8988T (cell line): ENCODE measurements at regions not wholly inside any gene's neighbourhood (a gene's known extent, or its start where the extent isn't known, plus 50 kb on each side); places are given as distances from the start of the nearest gene placed in this dataset.

ENCODE experiments used
- DNase-seq: peaks from one replicate; pipeline ENCODE4 v3.0.0; 2011

DNA sequence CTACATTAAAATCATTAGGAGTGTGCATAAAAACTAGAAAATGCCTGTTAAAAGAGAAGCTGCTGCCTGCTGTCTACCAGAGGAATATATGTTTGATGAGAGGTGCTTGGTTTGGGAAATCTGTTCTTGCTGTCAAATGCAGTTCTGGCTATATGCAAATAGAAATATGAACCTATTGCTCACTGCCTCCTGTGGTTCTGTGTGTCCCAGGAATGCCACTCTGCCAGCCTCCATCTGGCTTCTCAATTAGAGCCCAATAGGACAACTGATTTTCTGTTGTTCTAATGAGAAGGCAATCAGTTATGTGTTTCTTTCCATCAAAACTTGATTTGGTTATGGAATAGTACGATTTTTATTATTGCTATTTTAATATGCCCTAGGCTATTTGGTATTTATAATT is 759.7 kb downstream of the HDGFL1 start:
- no peak for DNase-seq

GRCh38 chr6:23330632-23331031 is 761.3 kb downstream of the HDGFL1 start:
- no peak for DNase-seq

GRCh38 chr6:23334360-23334759 is 765.0 kb downstream of the HDGFL1 start:
- DNase-seq, result no peak

GRCh38 chr6:23335894-23336293 is 766.5 kb downstream of the HDGFL1 start:
- DNase-seq, result no peak

DNA sequence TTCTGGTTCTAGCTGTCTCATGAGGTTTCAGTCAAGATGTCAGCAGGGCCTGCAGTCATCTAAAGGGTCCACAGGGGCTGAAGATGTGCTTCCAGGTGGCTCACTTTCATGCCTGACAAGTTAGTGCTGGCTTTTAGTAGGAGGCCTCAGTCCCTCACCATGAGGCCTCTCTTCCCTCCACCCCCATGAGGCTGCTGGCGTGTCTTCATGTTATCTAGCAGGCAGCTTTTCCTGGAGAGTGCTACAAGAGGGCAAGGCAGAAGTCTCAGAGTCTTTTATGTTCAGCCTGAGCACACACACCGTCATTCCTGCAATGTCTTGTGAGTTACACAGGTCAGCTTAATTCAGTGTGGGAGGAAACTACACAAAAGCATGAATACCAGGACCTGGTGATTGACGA is 769.9 kb downstream of the HDGFL1 start:
- DNase-seq, result no peak

DNA sequence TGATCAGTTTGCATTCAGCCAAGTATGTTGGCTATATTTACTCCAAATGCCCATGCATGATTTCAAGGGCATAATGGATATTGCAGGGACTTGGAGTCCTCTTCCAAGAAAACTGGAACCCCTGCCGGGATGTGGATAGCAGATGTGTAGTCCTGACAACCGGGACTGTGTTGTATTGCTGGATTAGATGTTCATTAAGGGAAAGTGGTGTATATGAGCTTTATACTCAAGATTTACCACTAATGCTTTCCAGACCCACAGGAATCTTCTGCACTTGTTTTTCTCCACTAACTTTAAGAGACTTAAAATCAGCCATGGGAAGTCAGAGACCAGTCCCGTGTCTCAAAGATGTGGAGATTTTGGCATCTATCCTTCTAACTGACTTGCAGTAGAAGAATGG is 770.9 kb downstream of the HDGFL1 start:
- DNase-seq, result no peak

DNA sequence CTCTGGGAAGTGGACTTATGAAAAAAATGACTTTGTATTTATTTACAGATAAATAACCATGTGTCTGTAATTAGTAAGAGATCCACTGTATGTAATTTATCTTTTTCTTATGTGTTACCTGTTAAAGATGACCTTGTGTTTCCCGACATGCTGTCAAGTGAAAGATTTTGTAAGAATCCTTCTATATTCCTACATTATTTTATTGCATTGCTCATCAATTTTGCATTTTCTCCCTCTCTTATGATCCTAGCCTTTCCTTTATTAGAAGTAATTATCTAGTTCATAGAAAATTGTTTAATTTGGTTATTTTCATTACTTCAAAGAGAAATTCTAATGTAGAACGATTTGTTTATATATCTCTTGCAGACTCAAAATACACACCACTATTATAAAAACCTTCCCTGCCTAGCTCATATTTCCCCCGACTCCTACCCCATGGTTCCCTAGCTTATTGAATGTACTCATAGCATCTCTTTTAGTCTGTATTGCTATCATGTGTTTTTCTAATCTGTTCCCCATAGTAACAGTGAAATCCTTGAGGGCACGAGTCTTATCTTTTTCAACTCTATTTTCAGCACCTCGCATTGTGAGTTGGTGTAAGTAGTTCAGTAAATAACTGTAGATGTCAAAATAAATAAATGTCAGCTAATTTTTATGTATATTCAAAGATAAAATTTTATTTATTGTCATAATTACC is 774.4 kb downstream of the HDGFL1 start:
- no peak for DNase-seq

- DNase-seq, result no peak
Observed at GRCh38 chr6:23348185-23348584, 777.8 kb upstream of the NRSN1 start.

- DNase-seq, result no peak
Observed at GRCh38 chr6:23349521-23350147, 776.4 kb upstream of the NRSN1 start.

DNA sequence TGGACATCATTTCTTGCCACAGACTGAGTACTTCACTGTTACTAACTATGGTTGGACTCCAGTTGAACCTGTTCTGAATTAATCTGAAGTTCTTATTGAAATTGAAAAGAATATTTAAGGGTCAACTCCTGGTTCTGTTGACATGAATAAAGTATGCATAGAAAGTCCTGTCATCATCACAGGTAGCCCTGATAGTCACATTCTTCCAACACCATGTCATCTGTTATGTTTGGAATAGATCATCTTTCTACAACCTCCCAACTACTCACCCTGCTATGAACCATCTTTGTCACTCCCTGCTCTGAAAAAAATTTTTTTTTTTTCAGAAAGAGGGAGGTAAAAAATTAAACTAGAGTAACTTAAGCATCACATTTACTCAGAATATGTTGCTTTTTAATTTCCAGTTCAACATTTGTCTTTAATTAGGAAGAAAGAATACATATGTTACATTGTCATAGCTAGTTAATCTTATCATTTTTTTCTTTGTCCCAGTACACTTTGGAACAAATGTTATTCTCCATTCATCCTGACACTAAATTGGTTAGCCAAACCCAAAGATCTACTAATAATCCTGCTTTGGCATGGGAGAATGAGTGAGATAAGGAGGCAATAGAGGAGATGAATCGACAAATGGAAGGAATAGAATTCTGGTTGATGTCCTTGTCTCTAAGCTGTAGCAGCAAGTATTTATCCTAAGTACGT is 775.1 kb upstream of the NRSN1 start:
- DNase-seq, result no peak

- no peak for DNase-seq
Observed at GRCh38 chr6:23354004-23354403, 772.0 kb upstream of the NRSN1 start.

- DNase-seq, result no peak
Observed at GRCh38 chr6:23357185-23357766, 768.7 kb upstream of the NRSN1 start.

DNA sequence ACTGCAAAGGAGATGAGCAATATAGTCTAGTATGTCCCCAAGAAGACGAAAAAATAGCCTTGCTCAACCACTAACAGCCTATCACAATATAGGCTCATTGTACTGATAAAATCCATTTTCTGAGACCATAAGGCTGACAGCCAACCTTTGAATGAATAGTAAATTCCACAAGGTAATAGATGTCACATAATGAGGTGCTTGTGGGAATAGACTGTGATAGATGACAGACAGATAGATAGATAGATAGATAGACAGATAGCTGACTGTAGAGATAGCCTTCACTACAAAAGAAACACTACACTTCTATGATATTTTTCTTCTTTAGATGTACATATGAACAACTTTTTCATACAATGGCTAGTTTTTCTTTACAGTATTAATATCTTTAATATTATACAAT is 760.3 kb upstream of the NRSN1 start:
- no peak for DNase-seq

- DNase-seq, result no peak
Observed at GRCh38 chr6:23367311-23367710, 758.7 kb upstream of the NRSN1 start.

- DNase-seq, result no peak
Observed at GRCh38 chr6:23368557-23368956, 757.5 kb upstream of the NRSN1 start.

DNA sequence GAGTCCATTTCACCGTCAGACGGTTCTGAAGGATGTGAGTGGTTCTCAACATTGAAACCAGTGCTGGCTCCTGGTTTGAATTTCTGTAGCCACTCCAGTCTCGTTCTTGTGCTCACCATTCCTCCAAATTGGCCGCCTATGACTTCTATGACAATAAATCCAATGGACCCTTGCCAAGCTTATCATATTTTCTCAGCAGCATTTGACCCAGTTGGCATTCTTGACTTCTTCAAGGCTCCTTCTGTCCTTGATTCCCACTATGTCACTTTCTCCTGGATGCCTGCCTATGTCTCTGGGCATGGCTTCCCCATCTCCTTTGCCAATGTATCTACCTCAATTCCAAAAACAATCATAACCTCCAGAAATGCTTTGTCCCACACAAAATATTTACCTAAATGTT is 756.0 kb upstream of the NRSN1 start:
- DNase-seq, result no peak

DNA sequence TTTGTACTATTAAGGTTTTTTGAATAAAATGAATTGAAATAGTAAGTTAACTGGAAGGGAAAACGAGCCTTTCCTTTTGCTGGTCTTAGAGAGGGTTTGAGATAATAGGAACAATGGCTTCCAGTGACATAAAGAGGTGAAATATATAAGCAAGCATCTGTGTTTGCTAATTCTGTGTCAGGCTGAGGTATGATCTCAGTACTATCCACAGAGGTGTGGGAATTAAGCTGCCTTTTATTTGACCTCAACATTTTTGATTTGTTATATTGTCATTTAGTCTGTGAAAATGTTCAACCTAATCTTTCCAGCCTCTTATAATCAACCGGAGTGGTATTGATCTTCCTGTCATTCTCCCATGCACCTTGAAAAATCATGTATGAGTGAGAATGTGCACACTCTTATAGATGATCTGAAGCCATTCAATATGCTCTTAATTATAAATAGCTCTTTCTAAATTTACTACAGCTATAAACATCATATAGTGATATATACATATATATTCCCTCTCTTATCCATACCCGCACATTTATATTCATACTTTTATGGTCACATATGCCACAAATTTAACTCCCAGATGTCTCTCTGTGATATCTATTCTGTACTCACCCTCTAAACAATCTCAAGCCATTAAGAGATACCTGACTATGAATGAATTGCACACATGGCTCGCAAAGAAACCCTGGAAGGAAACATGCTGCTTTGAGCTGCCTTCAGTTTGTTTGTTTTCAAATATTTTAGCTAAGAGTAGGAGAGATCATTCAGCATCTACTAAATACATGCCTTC is 754.7 kb upstream of the NRSN1 start:
- no peak for DNase-seq

- DNase-seq, result no peak
Observed at GRCh38 chr6:23377830-23378229, 748.2 kb upstream of the NRSN1 start.

DNA sequence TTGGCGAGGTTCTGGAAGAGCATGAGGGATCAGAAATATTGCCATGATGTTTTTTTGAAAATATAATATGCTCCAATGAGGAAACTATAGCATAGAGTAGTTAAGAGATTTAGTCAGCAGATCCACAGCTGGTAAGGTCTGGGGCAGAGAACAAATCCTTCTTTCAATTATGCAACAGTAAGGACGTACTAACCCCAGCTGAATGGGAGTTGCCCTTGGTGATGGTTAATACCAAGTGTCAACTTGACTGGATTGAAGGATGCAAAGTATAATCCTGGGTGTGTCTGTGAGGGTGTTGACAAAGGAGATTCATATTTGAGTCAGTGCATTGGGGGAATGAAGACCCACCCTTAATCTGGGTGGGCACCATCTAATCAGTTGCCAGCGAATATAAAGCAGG is 745.5 kb upstream of the NRSN1 start:
- DNase-seq, result no peak

- DNase-seq, result no peak
Observed at GRCh38 chr6:23388086-23388783, 737.8 kb upstream of the NRSN1 start.

- no peak for DNase-seq
Observed at GRCh38 chr6:23389386-23389785, 736.6 kb upstream of the NRSN1 start.

- no peak for DNase-seq
Observed at GRCh38 chr6:23390221-23390620, 735.8 kb upstream of the NRSN1 start.

GRCh38 chr6:23394681-23395080 is 731.3 kb upstream of the NRSN1 start:
- no peak for DNase-seq
